Right lobe of liver (tissue), 4 donors: ENCODE measurements at regions not wholly inside any gene's neighbourhood (a gene's known extent, or its start where the extent isn't known, plus 50 kb on each side); places are given as distances from the start of the nearest gene placed in this dataset.

Experiments
- CTCF ChIP-seq, 4 donors: fragments of 200-600 bp in 3 of 4; fragments of 450-650 bp in 1 of 4; IDR thresholded peaks; one replicate each; pipeline versions ENCODE4 v1.5.1 to v1.8.0; 2016 to 2022; ENCODE audit warnings: antibody characterized with exemption in 4 of 4, mild to moderate bottlenecking in 2 of 4
- POLR2A ChIP-seq: fragments of 450-650 bp; IDR thresholded peaks from one replicate; pipeline ENCODE4 v1.6.1; 2017; ENCODE audit warnings: antibody characterized with exemption, mild to moderate bottlenecking
- donor health status: DM: no; HTN: no; CAD: no.
- donor health status: DM: no; HTN: no; CAD: no.
- donor health status: DM: no; HTN: yes; CAD: no.

- TF ChIP-seq CTCF (IDR thresholded peaks at IDR 0.05) (no peak), POLR2A (no peak)
Observed at GRCh38 chr12:19960527-19960926, 407.8 kb upstream of the PDE3A start.
